MCF 10A (cell line): ENCODE measurements at regions not wholly inside any gene's neighbourhood (a gene's known extent, or its start where the extent isn't known, plus 50 kb on each side); places are given as distances from the start of the nearest gene placed in this dataset.

Experiments used
- BruUV-seq: library from RNA; stranded (reverse); fragments of 400-500 nt; replicated peaks from 2 replicates; lab custom pipeline; 2021; lab: Mats Ljungman, UMichigan
- CTCF ChIA-PET: fragments of 300-600 bp; sonication (Branson Sonifier 250); formaldehyde crosslinking; extraction: SDS; loops from one replicate; lab custom pipeline; 2021; ENCODE audit warnings: antibody characterized with exemption, inconsistent platforms; lab: Yijun Ruan, JAX
- POLR2A ChIA-PET: fragments of 300-600, 350-650 bp; sonication (Branson Sonifier 250); formaldehyde crosslinking; extraction: SDS; loops from one replicate; lab custom pipeline; 2020; ENCODE audit warnings: antibody characterized with exemption, inconsistent platforms; lab: Yijun Ruan, JAX
- DNase-seq: peaks from one replicate; pipeline ENCODE4 v3.0.0-alpha.2; 2018; ENCODE audit not compliant: unreplicated experiment
- H3K27ac Mint-ChIP-seq: one replicate; pipeline ENCODE4 v1.8.0; 2022; ENCODE audit warnings: mild to moderate bottlenecking, low read depth, mixed read lengths; ENCODE audit not compliant: unreplicated experiment
- H3K27me3 Mint-ChIP-seq: one replicate; pipeline ENCODE4 v1.8.0; 2022; ENCODE audit warnings: mixed read lengths; ENCODE audit not compliant: insufficient read depth, unreplicated experiment
- H3K36me3 Mint-ChIP-seq: one replicate; pipeline ENCODE4 v1.8.0; 2022; ENCODE audit warnings: mild to moderate bottlenecking, moderate library complexity, mixed read lengths; ENCODE audit not compliant: insufficient read depth, unreplicated experiment
- H3K4me1 Mint-ChIP-seq: one replicate; pipeline ENCODE4 v1.8.0; 2022; ENCODE audit warnings: mixed read lengths; ENCODE audit not compliant: insufficient read depth, unreplicated experiment
- H3K4me3 Mint-ChIP-seq: one replicate; pipeline ENCODE4 v1.8.0; 2022; ENCODE audit warnings: mild to moderate bottlenecking, moderate library complexity, mixed read lengths; ENCODE audit not compliant: unreplicated experiment
- H3K9me3 Mint-ChIP-seq: one replicate; pipeline ENCODE4 v1.8.0; 2022; ENCODE audit warnings: mixed read lengths; ENCODE audit not compliant: unreplicated experiment
- CTCF ChIP-seq: fragments of 200-600 bp; IDR thresholded peaks from one replicate; pipeline ENCODE4 v1.8.0; 2022; ENCODE audit warnings: antibody characterized with exemption, mild to moderate bottlenecking; ENCODE audit not compliant: unreplicated experiment
- intact Hi-C: fragments of 100-400 bp; cut with micrococcal nuclease; formaldehyde crosslinking; loops from 2 replicates; pipeline ENCODE4 v1.14.1; 2022

- H3K4me3 Mint-ChIP-seq, result no peak overlapping the region
- no peak for TF ChIP-seq CTCF
- no peaks in the 10 kb centered on the region for H3K9me3 Mint-ChIP-seq
- CTCF ChIA-PET, result interaction anchor here (0.9 kb wide), 1 partner anchor 16 kb away, joined by 3 read pairs; no protein-coding TSS in a partner anchor
- H3K36me3 Mint-ChIP-seq, result peaks cover 56% of the 10 kb centered on the region
- intact Hi-C loops, result no loop called here
- no TSS peak for BruUV-seq
- DNase-seq, result no peak
- H3K27me3 Mint-ChIP-seq, result no peaks in the 10 kb centered on the region
- H3K4me1 Mint-ChIP-seq, result peaks cover 48% of the 10 kb centered on the region
- POLR2A ChIA-PET, result no interaction called here
- no peak overlapping the region for H3K27ac Mint-ChIP-seq
These were observed 306.3 kb downstream of the SEC14L1 start for GRCh38 chr17:77446940-77447634.

- intact Hi-C loops, result no loop called here
- peaks cover 44% of the 10 kb centered on the region for H3K4me1 Mint-ChIP-seq
- POLR2A ChIA-PET, result interaction anchor here (0.7 to 7.4 kb wide), 8 partner anchors 10 to 163 kb away, joined by 3 to 167 read pairs (median 4); no protein-coding TSS in a partner anchor
These were observed 308.7 kb downstream of the SEC14L1 start for GRCh38 chr17:77449373-77449907.

GRCh38 chr17:77449908-77450741, 309.4 kb downstream of the SEC14L1 start:
- ChIA-PET CTCF (interaction anchor here (0.6 to 6.1 kb wide), 3 partner anchors 21 to 365 kb away, joined by 3 to 45 read pairs (median 4); no protein-coding TSS in a partner anchor), POLR2A (interaction anchor here (0.6 to 7.4 kb wide), 10 partner anchors 10 to 603 kb away, joined by 3 to 167 read pairs (median 4); no protein-coding TSS in a partner anchor)
- no peak for TF ChIP-seq CTCF
- Mint-ChIP-seq H3K27ac (peak overlapping the region; percentile 72), H3K9me3 (no peaks in the 10 kb centered on the region), H3K36me3 (peaks cover 54% of the 10 kb centered on the region), H3K4me1 (peaks cover 48% of the 10 kb centered on the region), H3K27me3 (no peaks in the 10 kb centered on the region), H3K4me3 (no peak overlapping the region)
- peak; percentile 52 for DNase-seq
- intact Hi-C loops, result no loop called here
- no TSS peak for BruUV-seq

More at GRCh38 chr17:77449373-77449907, 308.7 kb downstream of the SEC14L1 start:
- CTCF ChIA-PET, result interaction anchor here (0.6 to 6.1 kb wide), 3 partner anchors 20 to 365 kb away, joined by 3 to 45 read pairs (median 4); no protein-coding TSS in a partner anchor
- H3K27me3 Mint-ChIP-seq, result no peaks in the 10 kb centered on the region
- no peak overlapping the region for H3K4me3 Mint-ChIP-seq
- no peak for DNase-seq
- TF ChIP-seq CTCF, result no peak
- H3K36me3 Mint-ChIP-seq, result peaks cover 56% of the 10 kb centered on the region
- no TSS peak for BruUV-seq
- H3K27ac Mint-ChIP-seq, result peak overlapping the region; percentile 67
- no peaks in the 10 kb centered on the region for H3K9me3 Mint-ChIP-seq
